Caco-2 (cell line): ENCODE measurements at regions not wholly inside any gene's neighbourhood (a gene's known extent, or its start where the extent isn't known, plus 50 kb on each side); places are given as distances from the start of the nearest gene placed in this dataset.
"Not testable (repeated sequence)": the region's sequence is repeated elsewhere in the genome, so short reads cannot be mapped to it uniquely, and the experiment has no call there.

Source experiments
- BruUV-seq: library from RNA; stranded (reverse); fragments of 400-500 nt; replicated peaks from 2 replicates; lab custom pipeline; 2021; lab: Mats Ljungman, UMichigan
- CTCF ChIA-PET: fragments of 300-600 bp; sonication (Branson Sonifier 250); formaldehyde crosslinking; loops from one replicate; lab custom pipeline; 2022; ENCODE audit warnings: antibody characterized with exemption; lab: Charles Lee
- POLR2A ChIA-PET: fragments of 300-600 bp; sonication (Branson Sonifier 250); formaldehyde crosslinking; loops from one replicate; lab custom pipeline; 2022; ENCODE audit warnings: antibody characterized with exemption; lab: Charles Lee
- DNase-seq, 2 experiments: peaks; one replicate each; pipeline versions ENCODE4 v3.0.0 to v3.0.0-alpha.2; 2020 to 2022
- H3K27me3 ChIP-seq: replicated peaks from 2 replicates; pipeline ENCODE4 v1.6.0; 2011; ENCODE audit warnings: low read length; ENCODE audit not compliant: control insufficient read depth, insufficient read depth
- H3K36me3 ChIP-seq: 2 replicates; pipeline ENCODE4 v1.5.1; 2011; ENCODE audit warnings: low read length; ENCODE audit not compliant: control insufficient read depth, insufficient read depth
- H3K4me1 ChIP-seq: fragments of 250-450 bp; sonication (Bioruptor Pico); 2 replicates; pipeline ENCODE4 v1.5.1; 2020; ENCODE audit warnings: mild to moderate bottlenecking
- H3K4me3 ChIP-seq: 2 replicates; pipeline ENCODE4 v1.5.1; 2011; ENCODE audit warnings: low read depth, mild to moderate bottlenecking, control low read depth, low read length
- H3K9me3 ChIP-seq: fragments of 250-450 bp; sonication (Bioruptor Pico); 2 replicates; pipeline ENCODE4 v1.5.1; 2020; ENCODE audit warnings: mild to moderate bottlenecking, moderate library complexity
- H3K27ac Mint-ChIP-seq: one replicate; pipeline ENCODE4 v1.8.0; 2022; ENCODE audit warnings: mixed read lengths; ENCODE audit not compliant: unreplicated experiment
- H3K27me3 Mint-ChIP-seq: one replicate; pipeline ENCODE4 v1.8.0; 2022; ENCODE audit warnings: mixed read lengths; ENCODE audit not compliant: insufficient read depth, unreplicated experiment
- H3K36me3 Mint-ChIP-seq: one replicate; pipeline ENCODE4 v1.8.0; 2022; ENCODE audit warnings: mild to moderate bottlenecking, mixed read lengths; ENCODE audit not compliant: insufficient read depth, unreplicated experiment
- H3K4me1 Mint-ChIP-seq: one replicate; pipeline ENCODE4 v1.8.0; 2022; ENCODE audit warnings: low read depth, mixed read lengths; ENCODE audit not compliant: unreplicated experiment
- H3K4me3 Mint-ChIP-seq: one replicate; pipeline ENCODE4 v1.8.0; 2022; ENCODE audit warnings: mild to moderate bottlenecking, moderate library complexity, mixed read lengths; ENCODE audit not compliant: unreplicated experiment
- H3K9me3 Mint-ChIP-seq: one replicate; pipeline ENCODE4 v1.8.0; 2022; ENCODE audit warnings: mixed read lengths; ENCODE audit not compliant: unreplicated experiment
- CTCF ChIP-seq, 2 experiments: fragments of 200-600 bp in 1 of 2; IDR thresholded peaks; 1 replicate in 1 of 2; 2 replicates in 1 of 2; pipeline versions ENCODE4 v1.5.1 to v1.8.0; 2011 to 2022; ENCODE audit warnings: antibody characterized with exemption in 1 of 2, control low read depth in 1 of 2, inconsistent platforms in 1 of 2, low read depth in 1 of 2, low read length in 1 of 2, mild to moderate bottlenecking in 1 of 2, moderate library complexity in 1 of 2; ENCODE audit not compliant: insufficient read depth in 1 of 2, severe bottlenecking in 1 of 2, unreplicated experiment in 1 of 2
- intact Hi-C: fragments of 100-400 bp; cut with micrococcal nuclease; formaldehyde crosslinking; loops from one replicate; pipeline ENCODE4 v1.10.0; 2022; ENCODE audit not compliant: unreplicated experiment

- no TSS peak for BruUV-seq
- Histone ChIP-seq H3K36me3 (no peaks in the 10 kb centered on the region), H3K27me3 (no peaks in the 10 kb centered on the region), H3K4me3 (no peak overlapping the region), H3K4me1 (no peaks in the 10 kb centered on the region), H3K9me3 (no peaks in the 10 kb centered on the region)
- ChIA-PET CTCF (no interaction called here), POLR2A (no interaction called here)
- H3K36me3 Mint-ChIP-seq, result no peaks in the 10 kb centered on the region
- no peaks in the 10 kb centered on the region for H3K9me3 Mint-ChIP-seq
- H3K4me1 Mint-ChIP-seq, result no peaks in the 10 kb centered on the region
- intact Hi-C loops, result no loop called here
- no peak overlapping the region for H3K4me3 Mint-ChIP-seq
- TF ChIP-seq CTCF (IDR thresholded peaks at IDR 0.05; ENCODE audit: insufficient read depth in 1 of 2, low read depth in 1 of 2, low read length in 1 of 2, severe bottlenecking in 1 of 2, unreplicated experiment in 1 of 2), result no peak
- DNase-seq, result no peak
- peaks cover 7% of the 10 kb centered on the region for H3K27me3 Mint-ChIP-seq
- no peak overlapping the region for H3K27ac Mint-ChIP-seq
Observed at GRCh38 chr2:167745667-167746066, 501.7 kb downstream of the STK39 start.

- H3K36me3 ChIP-seq, H3K9me3 Mint-ChIP-seq, BruUV-seq, H3K4me3 ChIP-seq, DNase-seq, POLR2A ChIA-PET, intact Hi-C loops, H3K4me3 Mint-ChIP-seq, H3K27me3 Mint-ChIP-seq, H3K9me3 ChIP-seq, CTCF ChIA-PET, H3K27me3 ChIP-seq, H3K27ac Mint-ChIP-seq, H3K4me1 ChIP-seq, H3K36me3 Mint-ChIP-seq, H3K4me1 Mint-ChIP-seq: not testable (repeated sequence)
Observed at GRCh38 chr2:167739921-167740320, 507.5 kb downstream of the STK39 start.

- POLR2A ChIA-PET, result no interaction called here
- intact Hi-C loops, result no loop called here
- no peak overlapping the region for H3K4me3 Mint-ChIP-seq
- Histone ChIP-seq H3K27me3 (no peaks in the 10 kb centered on the region), H3K4me1 (no peaks in the 10 kb centered on the region), H3K36me3 (no peaks in the 10 kb centered on the region), H3K4me3 (no peak overlapping the region), H3K9me3 (no peaks in the 10 kb centered on the region)
- no peaks in the 10 kb centered on the region for H3K36me3 Mint-ChIP-seq
- DNase-seq, result no peak
- no peak for TF ChIP-seq CTCF (IDR thresholded peaks at IDR 0.05; ENCODE audit: insufficient read depth in 1 of 2, low read depth in 1 of 2, low read length in 1 of 2, severe bottlenecking in 1 of 2, unreplicated experiment in 1 of 2)
- H3K27ac Mint-ChIP-seq, result no peak overlapping the region
- peaks cover 6% of the 10 kb centered on the region for H3K27me3 Mint-ChIP-seq
- no peaks in the 10 kb centered on the region for H3K4me1 Mint-ChIP-seq
- no TSS peak for BruUV-seq
- H3K9me3 Mint-ChIP-seq, result no peaks in the 10 kb centered on the region
- CTCF ChIA-PET, result no interaction called here
Observed at GRCh38 chr2:167733747-167734146, 513.6 kb downstream of the STK39 start.

GRCh38 chr2:167732326-167732725 is 515.1 kb downstream of the STK39 start:
- H3K36me3 ChIP-seq, result no peaks in the 10 kb centered on the region
- H3K4me1 ChIP-seq, result no peaks in the 10 kb centered on the region
- no peak for TF ChIP-seq CTCF (IDR thresholded peaks at IDR 0.05; ENCODE audit: insufficient read depth in 1 of 2, low read depth in 1 of 2, low read length in 1 of 2, severe bottlenecking in 1 of 2, unreplicated experiment in 1 of 2)
- H3K9me3 ChIP-seq, result no peaks in the 10 kb centered on the region
- Mint-ChIP-seq H3K27ac (no peak overlapping the region), H3K9me3 (no peaks in the 10 kb centered on the region), H3K4me3 (no peak overlapping the region), H3K36me3 (no peaks in the 10 kb centered on the region), H3K4me1 (no peaks in the 10 kb centered on the region), H3K27me3 (peaks cover 4% of the 10 kb centered on the region)
- BruUV-seq, result no TSS peak
- no peaks in the 10 kb centered on the region for H3K27me3 ChIP-seq
- intact Hi-C loops, result no loop called here
- ChIA-PET CTCF (no interaction called here), POLR2A (no interaction called here)
- no peak overlapping the region for H3K4me3 ChIP-seq
- no peak for DNase-seq
